ENCODE measurements at regions not wholly inside any gene's neighbourhood (a gene's known extent, or its start where the extent isn't known, plus 50 kb on each side); places are given as distances from the start of the nearest gene placed in this dataset.
"Not testable (repeated sequence)": the region's sequence is repeated elsewhere in the genome, so short reads cannot be mapped to it uniquely, and the experiment has no call there.

GRCh38 chr12:74245458-74245857 is 292.2 kb upstream of the ATXN7L3B start:
- no peak overlapping the region for H3K27ac ChIP-seq
- DNase-seq (ENCODE audit: low read depth in 1 of 2, low spot score in 1 of 2): no peak
- H3K27me3 ChIP-seq: no peaks in the 10 kb centered on the region
- H3K4me3 ChIP-seq: no peak overlapping the region
- H3K36me3 ChIP-seq: no peaks in the 10 kb centered on the region
- H3K9me3 ChIP-seq (ENCODE audit: low read depth): no peaks in the 10 kb centered on the region
- no peak for TF ChIP-seq CTCF (IDR thresholded peaks at IDR 0.05; ENCODE audit: low read depth, low read length)
- H3K4me1 ChIP-seq (ENCODE audit: low read depth): no peaks in the 10 kb centered on the region

GRCh38 chr12:74250891-74251290 is 286.7 kb upstream of the ATXN7L3B start:
- no peaks in the 10 kb centered on the region for H3K27me3 ChIP-seq
- H3K4me3 ChIP-seq: no peak overlapping the region
- H3K4me1 ChIP-seq (ENCODE audit: low read depth): no peaks in the 10 kb centered on the region
- TF ChIP-seq CTCF (IDR thresholded peaks at IDR 0.05; ENCODE audit: low read depth, low read length): no peak
- H3K27ac ChIP-seq: no peak overlapping the region
- H3K36me3 ChIP-seq: no peaks in the 10 kb centered on the region
- no peaks in the 10 kb centered on the region for H3K9me3 ChIP-seq (ENCODE audit: low read depth)
- no peak for DNase-seq (ENCODE audit: low read depth in 1 of 2, low spot score in 1 of 2)

GRCh38 chr12:74253826-74254225 is 283.8 kb upstream of the ATXN7L3B start:
- H3K9me3 ChIP-seq (ENCODE audit: low read depth); H3K4me1 ChIP-seq (ENCODE audit: low read depth); H3K27me3 ChIP-seq; H3K36me3 ChIP-seq; H3K4me3 ChIP-seq; DNase-seq (ENCODE audit: low read depth in 1 of 2, low spot score in 1 of 2); H3K27ac ChIP-seq: not testable (repeated sequence)

GRCh38 chr12:74254784-74255183 is 282.9 kb upstream of the ATXN7L3B start:
- Histone ChIP-seq H3K4me1 (ENCODE audit: low read depth) (no peaks in the 10 kb centered on the region), H3K9me3 (ENCODE audit: low read depth) (no peaks in the 10 kb centered on the region), H3K27ac (no peak overlapping the region), H3K4me3 (no peak overlapping the region), H3K36me3 (no peaks in the 10 kb centered on the region), H3K27me3 (no peaks in the 10 kb centered on the region)
- no peak for TF ChIP-seq CTCF (IDR thresholded peaks at IDR 0.05; ENCODE audit: low read depth, low read length)
- DNase-seq (ENCODE audit: low read depth in 1 of 2, low spot score in 1 of 2): no peak

GRCh38 chr12:74259199-74259598 is 278.4 kb upstream of the ATXN7L3B start:
- H3K9me3 ChIP-seq (ENCODE audit: low read depth): no peaks in the 10 kb centered on the region
- H3K27me3 ChIP-seq: no peaks in the 10 kb centered on the region
- no peak for DNase-seq (ENCODE audit: low read depth in 1 of 2, low spot score in 1 of 2)
- H3K4me1 ChIP-seq (ENCODE audit: low read depth): no peaks in the 10 kb centered on the region
- no peak for TF ChIP-seq CTCF (IDR thresholded peaks at IDR 0.05; ENCODE audit: low read depth, low read length)
- H3K36me3 ChIP-seq: no peaks in the 10 kb centered on the region
- no peak overlapping the region for H3K27ac ChIP-seq
- H3K4me3 ChIP-seq: no peak overlapping the region

- no peaks in the 10 kb centered on the region for H3K27me3 ChIP-seq
- no peak overlapping the region for H3K27ac ChIP-seq
- no peak for TF ChIP-seq CTCF (IDR thresholded peaks at IDR 0.05; ENCODE audit: low read depth, low read length)
- H3K36me3 ChIP-seq: no peaks in the 10 kb centered on the region
- no peaks in the 10 kb centered on the region for H3K9me3 ChIP-seq (ENCODE audit: low read depth)
- H3K4me3 ChIP-seq: no peak overlapping the region
- H3K4me1 ChIP-seq (ENCODE audit: low read depth): no peaks in the 10 kb centered on the region
- no peak for DNase-seq (ENCODE audit: low read depth in 1 of 2, low spot score in 1 of 2)
Measured at GRCh38 chr12:74264692-74265091, 272.9 kb upstream of the ATXN7L3B start.

GRCh38 chr12:74269355-74269754 is 268.3 kb upstream of the ATXN7L3B start:
- H3K27ac ChIP-seq; H3K36me3 ChIP-seq; H3K4me1 ChIP-seq (ENCODE audit: low read depth); H3K9me3 ChIP-seq (ENCODE audit: low read depth); H3K27me3 ChIP-seq; H3K4me3 ChIP-seq; DNase-seq (ENCODE audit: low read depth in 1 of 2, low spot score in 1 of 2): not testable (repeated sequence)
